Lung (tissue), 11 donors: ENCODE measurements at regions not wholly inside any gene's neighbourhood (a gene's known extent, or its start where the extent isn't known, plus 50 kb on each side); places are given as distances from the start of the nearest gene placed in this dataset.
"Not testable (repeated sequence)": the region's sequence is repeated elsewhere in the genome, so short reads cannot be mapped to it uniquely, and the experiment has no call there.

Experiments used
- ATAC-seq: fragments of 200-7000 bp; cut with Tn5 transposase; one replicate; pipeline ENCODE4 v1.9.1; 2020; ENCODE audit warnings: moderate number of reproducible peaks; ENCODE audit not compliant: insufficient read depth, low FRiP score
- DNase-seq, 3 donors: peaks; one replicate each; pipeline ENCODE4 v3.0.0-alpha.2; 2013 to 2017
- H3K27ac ChIP-seq, 2 donors: one replicate each; pipeline ENCODE4 v1.5.1; 2013; ENCODE audit warnings: mild to moderate bottlenecking in 2 of 2, moderate library complexity in 2 of 2, control low read depth in 1 of 2, inconsistent platforms in 1 of 2, low read depth in 1 of 2, low read length in 1 of 2
- H3K27me3 ChIP-seq, 3 donors: one replicate each; pipeline ENCODE4 v1.5.1; 2013; ENCODE audit warnings: low read length in 2 of 3; ENCODE audit not compliant: control insufficient read depth in 3 of 3, insufficient read depth in 3 of 3
- H3K36me3 ChIP-seq, 4 donors: one replicate each; pipeline ENCODE4 v1.5.1; 2013; ENCODE audit warnings: low read length in 4 of 4, mild to moderate bottlenecking in 1 of 4, moderate library complexity in 1 of 4; ENCODE audit not compliant: control insufficient read depth in 4 of 4, insufficient read depth in 4 of 4
- H3K4me1 ChIP-seq, 5 donors: one replicate each; pipeline ENCODE4 v1.5.1; 2013; ENCODE audit warnings: low read length in 5 of 5, mild to moderate bottlenecking in 2 of 5, moderate library complexity in 1 of 5; ENCODE audit not compliant: control insufficient read depth in 5 of 5, insufficient read depth in 5 of 5
- H3K4me3 ChIP-seq: one replicate; pipeline ENCODE4 v1.5.1; 2013; ENCODE audit warnings: mild to moderate bottlenecking, control low read depth, moderate library complexity
- H3K9ac ChIP-seq, 2 donors: one replicate each; pipeline ENCODE4 v1.5.1; 2013; ENCODE audit warnings: low read length in 2 of 2, control low read depth in 1 of 2; ENCODE audit not compliant: insufficient read depth in 1 of 2
- H3K9me3 ChIP-seq, 4 donors: one replicate each; pipeline ENCODE4 v1.5.1; 2013; ENCODE audit warnings: low read length in 3 of 4, mild to moderate bottlenecking in 1 of 4, moderate library complexity in 1 of 4; ENCODE audit not compliant: control insufficient read depth in 4 of 4, insufficient read depth in 3 of 4
- WGBS, 2 donors: extraction: QIAGEN DNeasy Blood & Tissue Kit; methylation state at CpG; one replicate each; pipeline ENCODE4 v1.1.7; 2013; 5-methylcytosine and 5-hydroxymethylcytosine counted together
- TF ChIP-seq, protein P1 (sequence below): IDR thresholded peaks from 2 replicates; pipeline ENCODE4 v1.5.1; 2012; ENCODE audit warnings: mild to moderate bottlenecking; ENCODE audit errors: control extremely low read depth, extremely low read depth
- donor health status: control.
- donor health status: control.
- donor health status: Bipolar disorder and iron deficiency.
- donor health status: healthy.
- donor health status: DM: yes; HTN: yes; CAD: no.

DNA sequence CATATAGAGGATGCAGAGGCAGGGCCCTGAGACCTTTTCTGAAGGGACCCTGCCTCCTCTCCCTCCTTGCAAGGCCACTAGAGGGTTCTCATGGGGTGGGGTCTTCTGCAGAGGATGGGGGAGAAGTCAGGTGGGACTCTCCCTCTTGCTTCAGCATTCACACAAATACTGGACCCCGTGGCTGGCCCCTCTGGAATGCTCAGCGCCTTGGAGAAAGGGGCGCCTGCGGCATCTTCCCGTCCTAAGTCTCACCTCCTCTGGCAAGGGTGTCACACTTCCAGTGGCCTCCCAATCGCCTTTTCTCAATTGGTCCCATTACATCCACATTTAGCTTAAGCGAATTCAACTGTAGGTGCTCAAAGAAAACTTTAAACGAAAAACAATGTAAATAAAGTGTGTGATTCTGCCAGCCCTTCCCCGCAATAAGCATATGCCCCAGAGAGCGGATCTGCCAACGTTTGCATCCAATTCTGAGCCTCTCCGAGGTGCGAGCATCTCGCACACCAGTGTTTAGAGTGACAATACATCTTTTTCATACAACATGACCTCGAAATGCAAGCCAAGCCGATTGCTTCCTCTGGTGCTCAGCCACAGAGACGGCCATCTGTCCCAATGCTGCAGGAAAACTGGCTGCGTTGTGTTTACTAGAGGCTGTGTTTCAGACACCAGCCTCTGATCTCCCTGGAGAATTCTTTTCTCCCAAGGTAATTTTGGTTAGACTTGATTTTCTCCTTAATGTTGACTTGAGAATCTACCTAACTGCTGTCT is 69.1 kb upstream of the WASF3 start:
- peaks cover 0 to 2% (median 0%) of the 10 kb centered on the region in 3 donors for H3K27me3 ChIP-seq
- TF ChIP-seq, protein P1, sequence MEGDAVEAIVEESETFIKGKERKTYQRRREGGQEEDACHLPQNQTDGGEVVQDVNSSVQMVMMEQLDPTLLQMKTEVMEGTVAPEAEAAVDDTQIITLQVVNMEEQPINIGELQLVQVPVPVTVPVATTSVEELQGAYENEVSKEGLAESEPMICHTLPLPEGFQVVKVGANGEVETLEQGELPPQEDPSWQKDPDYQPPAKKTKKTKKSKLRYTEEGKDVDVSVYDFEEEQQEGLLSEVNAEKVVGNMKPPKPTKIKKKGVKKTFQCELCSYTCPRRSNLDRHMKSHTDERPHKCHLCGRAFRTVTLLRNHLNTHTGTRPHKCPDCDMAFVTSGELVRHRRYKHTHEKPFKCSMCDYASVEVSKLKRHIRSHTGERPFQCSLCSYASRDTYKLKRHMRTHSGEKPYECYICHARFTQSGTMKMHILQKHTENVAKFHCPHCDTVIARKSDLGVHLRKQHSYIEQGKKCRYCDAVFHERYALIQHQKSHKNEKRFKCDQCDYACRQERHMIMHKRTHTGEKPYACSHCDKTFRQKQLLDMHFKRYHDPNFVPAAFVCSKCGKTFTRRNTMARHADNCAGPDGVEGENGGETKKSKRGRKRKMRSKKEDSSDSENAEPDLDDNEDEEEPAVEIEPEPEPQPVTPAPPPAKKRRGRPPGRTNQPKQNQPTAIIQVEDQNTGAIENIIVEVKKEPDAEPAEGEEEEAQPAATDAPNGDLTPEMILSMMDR: no peak
- DNase-seq: no peak
- 87 to 90% methylated on average over 18 of the region's 18 CpGs for WGBS, 2 donors
- no peaks in the 10 kb centered on the region for H3K4me1 ChIP-seq
- H3K9me3 ChIP-seq: no peaks in the 10 kb centered on the region
- ATAC-seq: no peak
- no peaks in the 10 kb centered on the region for H3K36me3 ChIP-seq
- H3K27ac ChIP-seq: no peak overlapping the region
- H3K9ac ChIP-seq: no peak overlapping the region
- H3K4me3 ChIP-seq: no peak overlapping the region

DNA sequence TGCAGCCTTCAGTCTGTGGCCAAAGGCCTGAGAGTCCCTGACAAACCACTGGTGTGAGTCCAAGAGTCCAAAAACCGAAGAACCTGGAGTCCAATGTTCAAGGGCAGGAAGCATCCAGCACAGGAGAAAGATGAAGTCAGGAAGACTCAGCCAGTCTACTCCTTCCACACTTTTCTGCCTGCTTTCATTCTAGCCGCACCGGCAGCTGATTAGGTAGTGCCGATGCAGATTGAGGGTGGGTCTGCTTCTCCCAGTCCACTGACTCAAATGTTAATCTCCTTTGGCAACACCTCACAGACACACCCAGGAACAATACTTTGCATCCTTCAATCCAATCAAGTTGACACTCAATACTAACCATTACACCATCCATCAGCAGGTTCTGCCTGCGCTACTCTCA is 65.2 kb upstream of the WASF3 start:
- not testable (repeated sequence) for DNase-seq, H3K9ac ChIP-seq, H3K27ac ChIP-seq, H3K4me1 ChIP-seq, H3K9me3 ChIP-seq, H3K36me3 ChIP-seq, ATAC-seq, H3K27me3 ChIP-seq, H3K4me3 ChIP-seq
- WGBS, 2 donors: 93 to 94% methylated on average over 5 of the region's 5 CpGs

DNA sequence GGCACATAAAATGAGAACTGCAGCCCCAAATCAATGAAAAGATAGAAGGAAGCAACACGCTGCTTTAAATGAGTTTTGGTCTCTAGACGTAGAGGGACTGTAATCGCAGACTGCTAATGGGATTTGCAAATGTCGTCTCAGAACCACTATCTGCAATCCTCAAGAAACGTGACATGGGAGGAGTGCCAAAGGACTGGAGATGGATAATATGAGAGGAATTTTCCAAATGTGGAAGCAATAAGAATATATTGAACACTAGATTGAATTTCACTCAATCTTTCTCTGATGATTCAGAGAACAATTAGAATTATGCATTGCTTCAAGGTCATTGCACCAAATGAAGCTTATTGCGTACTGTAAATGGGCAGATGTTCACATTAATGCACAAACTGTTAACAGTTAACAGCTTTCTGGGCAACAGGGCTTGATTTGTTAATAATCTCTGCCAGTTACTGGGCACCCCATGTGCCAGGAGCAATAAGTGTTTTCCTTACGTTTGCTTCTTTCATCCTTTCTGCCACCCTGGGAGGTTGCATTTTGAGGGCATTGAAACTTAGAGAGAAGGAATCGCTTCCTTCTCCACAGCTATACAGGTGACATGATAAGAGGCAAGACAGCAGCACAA is 62.8 kb upstream of the WASF3 start:
- ATAC-seq: no peak
- DNase-seq: no peak
- TF ChIP-seq, protein P1: no peak
- Histone ChIP-seq H3K4me1 (peaks cover 0 to 7% (median 0%) of the 10 kb centered on the region in 5 donors), H3K36me3 (no peaks in the 10 kb centered on the region), H3K27ac (no peak overlapping the region), H3K27me3 (peaks cover 0 to 2% (median 0%) of the 10 kb centered on the region in 3 donors), H3K9ac (no peak overlapping the region), H3K4me3 (no peak overlapping the region), H3K9me3 (no peaks in the 10 kb centered on the region)
- WGBS, 2 donors: 80 to 83% methylated on average over 8 of the region's 8 CpGs

DNA sequence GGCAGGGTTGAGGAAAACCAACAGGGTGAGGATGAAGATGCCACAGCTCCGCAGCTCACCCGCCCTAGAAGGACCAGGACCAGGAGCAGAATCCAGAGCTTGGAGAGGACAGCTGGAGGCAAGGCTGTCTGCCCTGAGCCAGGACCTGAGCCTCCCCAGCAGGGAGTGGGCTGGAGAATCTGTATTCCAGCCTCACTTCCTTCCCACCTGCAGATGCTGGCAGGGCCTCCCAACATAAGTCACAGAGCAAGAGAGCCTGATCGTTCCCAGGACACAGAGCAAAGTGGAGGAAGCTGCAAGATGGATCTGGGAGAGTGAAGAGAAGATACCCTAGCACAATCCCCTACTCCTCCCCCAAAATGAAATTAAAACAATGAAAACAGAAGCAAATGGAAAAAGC is 61.7 kb upstream of the WASF3 start:
- Histone ChIP-seq H3K36me3 (no peaks in the 10 kb centered on the region), H3K4me3 (no peak overlapping the region), H3K4me1 (peaks cover 0 to 7% (median 0%) of the 10 kb centered on the region in 5 donors), H3K27ac (no peak overlapping the region), H3K9ac (no peak overlapping the region), H3K27me3 (peaks cover 0 to 2% (median 0%) of the 10 kb centered on the region in 3 donors), H3K9me3 (no peaks in the 10 kb centered on the region)
- ATAC-seq (no peak), DNase-seq (no peak)
- 75 to 82% methylated on average over 3 of the region's 3 CpGs for WGBS, 2 donors
- TF ChIP-seq, protein P1: no peak
